ENCODE measurements at regions not wholly inside any gene's neighbourhood (a gene's known extent, or its start where the extent isn't known, plus 50 kb on each side); places are given as distances from the start of the nearest gene placed in this dataset.

- H2AFZ ChIP-seq (ENCODE audit: insufficient read depth, low read length, poor library complexity): no peak overlapping the region
- H2BK120ac ChIP-seq (ENCODE audit: insufficient read depth, low read length, poor library complexity): no peak overlapping the region
- H3K23ac ChIP-seq (ENCODE audit: low read length): no peak overlapping the region
- H3K79me1 ChIP-seq (ENCODE audit: low read length): peaks cover 12% of the 10 kb centered on the region
- DNase-seq: peak; percentile 28 to 69
- no peak overlapping the region for H4K91ac ChIP-seq (ENCODE audit: low read depth, low read length)
- H3K4me1 ChIP-seq (ENCODE audit: control insufficient read depth in 1 of 2, insufficient read depth in 2 of 2, low read length in 2 of 2): no peaks in the 10 kb centered on the region
- H3K18ac ChIP-seq (ENCODE audit: low read length): peak overlapping the region; percentile 57
- peak overlapping the region; percentile 24 for H3K14ac ChIP-seq (ENCODE audit: low read length)
- H4K8ac ChIP-seq (ENCODE audit: low read depth, low read length): peak overlapping the region; percentile 71
- no CpG with 5 or more reads among the region's 32 CpGs for WGBS (ENCODE audit: extremely low coverage, insufficient coverage, insufficient read length)
- H3K36me3 ChIP-seq (ENCODE audit: control insufficient read depth in 1 of 2, insufficient read depth in 2 of 2, low read length in 2 of 2): no peaks in the 10 kb centered on the region
- H3K27ac ChIP-seq (ENCODE audit: low read depth, low read length): peak overlapping the region; percentile 69
- no peak overlapping the region for H4K12ac ChIP-seq (ENCODE audit: low read depth, low read length)
- peak overlapping the region; percentile 23 for H2AK5ac ChIP-seq (ENCODE audit: low read length)
- peak overlapping the region; percentile 44 for H2BK5ac ChIP-seq (ENCODE audit: low read depth, low read length, poor library complexity)
- peaks cover 7% of the 10 kb centered on the region for H3K79me2 ChIP-seq (ENCODE audit: control insufficient read depth, insufficient read depth, low read length, poor library complexity)
- H3K4me3 ChIP-seq (ENCODE audit: low read depth, low read length): peak overlapping the region; percentile 84
- peaks cover under 1% of the 10 kb centered on the region for H3K9me3 ChIP-seq (ENCODE audit: insufficient read depth, low read depth, low read length)
- no peak overlapping the region for H2BK12ac ChIP-seq (ENCODE audit: low read length)
- H3K9ac ChIP-seq (ENCODE audit: low read length): peak overlapping the region; percentile 71
- peak overlapping the region; percentile 84 for H3K4me2 ChIP-seq (ENCODE audit: low read length)
- H3K27me3 ChIP-seq (ENCODE audit: insufficient read depth, low read length): no peaks in the 10 kb centered on the region
- no peak overlapping the region for H3K4ac ChIP-seq (ENCODE audit: low read depth, low read length)
Observed at GRCh38 chr6:26251354-26252076, 113.5 kb upstream of the BTN3A2 start.

- no peak for DNase-seq
- H3K23ac ChIP-seq (ENCODE audit: low read length): no peak overlapping the region
- no peak overlapping the region for H2AFZ ChIP-seq (ENCODE audit: insufficient read depth, low read length, poor library complexity)
- WGBS (ENCODE audit: extremely low coverage, insufficient coverage, insufficient read length): no CpG with 5 or more reads among the region's 5 CpGs
- H4K12ac ChIP-seq (ENCODE audit: low read depth, low read length): no peak overlapping the region
- peaks cover 7% of the 10 kb centered on the region for H3K79me2 ChIP-seq (ENCODE audit: control insufficient read depth, insufficient read depth, low read length, poor library complexity)
- peak overlapping the region; percentile 84 for H3K4me3 ChIP-seq (ENCODE audit: low read depth, low read length)
- peak overlapping the region; percentile 78 for H3K9ac ChIP-seq (ENCODE audit: low read length)
- no peaks in the 10 kb centered on the region for H3K9me3 ChIP-seq (ENCODE audit: insufficient read depth, low read depth, low read length)
- H3K4me2 ChIP-seq (ENCODE audit: low read length): peak overlapping the region; percentile 84
- H3K14ac ChIP-seq (ENCODE audit: low read length): no peak overlapping the region
- no peaks in the 10 kb centered on the region for H3K27me3 ChIP-seq (ENCODE audit: insufficient read depth, low read length)
- H3K27ac ChIP-seq (ENCODE audit: low read depth, low read length): no peak overlapping the region
- H3K36me3 ChIP-seq (ENCODE audit: control insufficient read depth in 1 of 2, insufficient read depth in 2 of 2, low read length in 2 of 2): no peaks in the 10 kb centered on the region
- H3K79me1 ChIP-seq (ENCODE audit: low read length): peaks cover 12% of the 10 kb centered on the region
- H3K4ac ChIP-seq (ENCODE audit: low read depth, low read length): no peak overlapping the region
- H2BK12ac ChIP-seq (ENCODE audit: low read length): no peak overlapping the region
- H2BK120ac ChIP-seq (ENCODE audit: insufficient read depth, low read length, poor library complexity): no peak overlapping the region
- no peak overlapping the region for H2AK5ac ChIP-seq (ENCODE audit: low read length)
- no peak overlapping the region for H3K18ac ChIP-seq (ENCODE audit: low read length)
- no peak overlapping the region for H2BK5ac ChIP-seq (ENCODE audit: low read depth, low read length, poor library complexity)
- no peak overlapping the region for H4K91ac ChIP-seq (ENCODE audit: low read depth, low read length)
- H4K8ac ChIP-seq (ENCODE audit: low read depth, low read length): no peak overlapping the region
- no peaks in the 10 kb centered on the region for H3K4me1 ChIP-seq (ENCODE audit: control insufficient read depth in 1 of 2, insufficient read depth in 2 of 2, low read length in 2 of 2)
Observed at GRCh38 chr6:26252077-26252472, 112.9 kb upstream of the BTN3A2 start.

GRCh38 chr6:26254724-26255123 is 110.3 kb upstream of the BTN3A2 start:
- Histone ChIP-seq H4K12ac (ENCODE audit: low read depth, low read length) (no peak overlapping the region), H2AFZ (ENCODE audit: insufficient read depth, low read length, poor library complexity) (no peak overlapping the region), H3K4me2 (ENCODE audit: low read length) (no peak overlapping the region), H3K4me3 (ENCODE audit: low read depth, low read length) (no peak overlapping the region), H3K36me3 (ENCODE audit: control insufficient read depth in 1 of 2, insufficient read depth in 2 of 2, low read length in 2 of 2) (no peaks in the 10 kb centered on the region), H2BK120ac (ENCODE audit: insufficient read depth, low read length, poor library complexity) (no peak overlapping the region), H2BK5ac (ENCODE audit: low read depth, low read length, poor library complexity) (no peak overlapping the region), H2AK5ac (ENCODE audit: low read length) (no peak overlapping the region), H3K27me3 (ENCODE audit: insufficient read depth, low read length) (no peaks in the 10 kb centered on the region), H2BK12ac (ENCODE audit: low read length) (no peak overlapping the region), H4K91ac (ENCODE audit: low read depth, low read length) (no peak overlapping the region), H3K4me1 (ENCODE audit: control insufficient read depth in 1 of 2, insufficient read depth in 2 of 2, low read length in 2 of 2) (no peaks in the 10 kb centered on the region), H3K4ac (ENCODE audit: low read depth, low read length) (no peak overlapping the region), H3K23ac (ENCODE audit: low read length) (no peak overlapping the region), H3K79me2 (ENCODE audit: control insufficient read depth, insufficient read depth, low read length, poor library complexity) (peaks cover 7% of the 10 kb centered on the region), H3K9me3 (ENCODE audit: insufficient read depth, low read depth, low read length) (no peaks in the 10 kb centered on the region), H3K18ac (ENCODE audit: low read length) (no peak overlapping the region), H3K14ac (ENCODE audit: low read length) (no peak overlapping the region), H3K9ac (ENCODE audit: low read length) (no peak overlapping the region), H4K8ac (ENCODE audit: low read depth, low read length) (no peak overlapping the region), H3K79me1 (ENCODE audit: low read length) (peaks cover 9% of the 10 kb centered on the region), H3K27ac (ENCODE audit: low read depth, low read length) (no peak overlapping the region)
- WGBS (ENCODE audit: extremely low coverage, insufficient coverage, insufficient read length): no CpG with 5 or more reads among the region's 4 CpGs
- DNase-seq: no peak

GRCh38 chr6:26257272-26257671 is 107.7 kb upstream of the BTN3A2 start:
- H3K36me3 ChIP-seq (ENCODE audit: control insufficient read depth in 1 of 2, insufficient read depth in 2 of 2, low read length in 2 of 2): no peaks in the 10 kb centered on the region
- WGBS (ENCODE audit: extremely low coverage, insufficient coverage, insufficient read length): no CpG with 5 or more reads among the region's 7 CpGs

More at GRCh38 chr6:26257272-26257671, 107.7 kb upstream of the BTN3A2 start:
- Histone ChIP-seq H2BK5ac (ENCODE audit: low read depth, low read length, poor library complexity) (no peak overlapping the region), H2BK12ac (ENCODE audit: low read length) (no peak overlapping the region), H3K4ac (ENCODE audit: low read depth, low read length) (no peak overlapping the region), H4K8ac (ENCODE audit: low read depth, low read length) (no peak overlapping the region), H3K14ac (ENCODE audit: low read length) (no peak overlapping the region), H3K4me2 (ENCODE audit: low read length) (no peak overlapping the region), H3K79me1 (ENCODE audit: low read length) (no peaks in the 10 kb centered on the region), H3K9ac (ENCODE audit: low read length) (no peak overlapping the region), H3K27me3 (ENCODE audit: insufficient read depth, low read length) (no peaks in the 10 kb centered on the region), H3K23ac (ENCODE audit: low read length) (no peak overlapping the region), H2BK120ac (ENCODE audit: insufficient read depth, low read length, poor library complexity) (no peak overlapping the region), H3K4me3 (ENCODE audit: low read depth, low read length) (no peak overlapping the region), H3K79me2 (ENCODE audit: control insufficient read depth, insufficient read depth, low read length, poor library complexity) (no peaks in the 10 kb centered on the region), H3K9me3 (ENCODE audit: insufficient read depth, low read depth, low read length) (no peaks in the 10 kb centered on the region), H4K12ac (ENCODE audit: low read depth, low read length) (no peak overlapping the region), H3K18ac (ENCODE audit: low read length) (no peak overlapping the region), H2AFZ (ENCODE audit: insufficient read depth, low read length, poor library complexity) (no peak overlapping the region), H2AK5ac (ENCODE audit: low read length) (no peak overlapping the region), H4K91ac (ENCODE audit: low read depth, low read length) (no peak overlapping the region), H3K4me1 (ENCODE audit: control insufficient read depth in 1 of 2, insufficient read depth in 2 of 2, low read length in 2 of 2) (no peaks in the 10 kb centered on the region), H3K27ac (ENCODE audit: low read depth, low read length) (no peak overlapping the region)
- DNase-seq: no peak
